Endothelial cell of umbilical vein (primary cell): ENCODE measurements at regions not wholly inside any gene's neighbourhood (a gene's known extent, or its start where the extent isn't known, plus 50 kb on each side); places are given as distances from the start of the nearest gene placed in this dataset.

ENCODE experiments used
- BruUV-seq: library from RNA; stranded (reverse); fragments of 400-500 nt; replicated peaks from 2 replicates; lab custom pipeline; 2021; lab: Mats Ljungman, UMichigan
- CTCF ChIA-PET: fragments of 300-600, 350-600 bp; sonication (Branson Sonifier 250); formaldehyde crosslinking; loops from one replicate; lab custom pipeline; 2021; ENCODE audit warnings: antibody characterized with exemption, inconsistent platforms; lab: Charles Lee
- POLR2A ChIA-PET: fragments of 300-600, 350-600 bp; sonication (Branson Sonifier 250); formaldehyde crosslinking; loops from one replicate; lab custom pipeline; 2021; ENCODE audit warnings: antibody characterized with exemption, inconsistent platforms; lab: Charles Lee
- DNase-seq: peaks from one replicate; pipeline ENCODE4 v3.0.0-alpha.2; 2011; ENCODE audit warnings: low read depth, low spot score
- FAIRE-seq: peaks from 2 replicates; lab custom pipeline; 2011; peaks lifted over from hg19 to GRCh38; lab: Jason Lieb, UNC
- H2AFZ ChIP-seq: 2 replicates; pipeline ENCODE4 v1.6.0; 2012; ENCODE audit warnings: low read depth, low read length, control low read depth, inconsistent platforms
- H3K27ac ChIP-seq: 2 replicates; pipeline ENCODE4 v1.5.1; 2011; ENCODE audit warnings: low read depth, mild to moderate bottlenecking, control low read depth, low read length, moderate library complexity; ENCODE audit not compliant: insufficient read depth
- H3K27me3 ChIP-seq, 2 experiments: 2 replicates each; pipeline versions ENCODE4 v1.6.0 to v1.6.1; 2011; ENCODE audit warnings: low read length in 2 of 2, mixed read lengths in 1 of 2; ENCODE audit not compliant: control insufficient read depth in 2 of 2, insufficient read depth in 2 of 2
- H3K36me3 ChIP-seq, 2 experiments: 2 replicates in 1 of 2; 3 replicates in 1 of 2; pipeline ENCODE4 v1.5.1; 2011; ENCODE audit warnings: low read length in 2 of 2, mild to moderate bottlenecking in 1 of 2, moderate library complexity in 1 of 2; ENCODE audit not compliant: control insufficient read depth in 2 of 2, insufficient read depth in 2 of 2; ENCODE audit errors: extremely low read depth in 1 of 2
- H3K4me1 ChIP-seq: 3 replicates; pipeline ENCODE4 v1.5.1; 2011; ENCODE audit warnings: mild to moderate bottlenecking, low read length; ENCODE audit not compliant: control insufficient read depth, insufficient read depth; ENCODE audit errors: extremely low read depth
- H3K4me2 ChIP-seq: 2 replicates; pipeline ENCODE4 v1.6.1; 2011; ENCODE audit warnings: low read length, control low read depth, mixed read lengths; ENCODE audit not compliant: insufficient read depth
- H3K4me3 ChIP-seq, 3 experiments: fragments of 200-600 bp in 1 of 3; sonication (generic), shearing (Covaris generic) in 1 of 3; replicated peaks in 1 of 3; 2 replicates each; pipeline ENCODE4 v1.5.1; 2011 to 2016; ENCODE audit warnings: control low read depth in 3 of 3, low read length in 3 of 3, mild to moderate bottlenecking in 2 of 3, inconsistent platforms in 1 of 3, low read depth in 1 of 3, moderate library complexity in 1 of 3; ENCODE audit not compliant: insufficient read depth in 1 of 3
- H3K79me2 ChIP-seq: 2 replicates; pipeline ENCODE4 v1.6.0; 2012; ENCODE audit warnings: low read length, inconsistent platforms; ENCODE audit not compliant: control insufficient read depth, insufficient read depth
- H3K9ac ChIP-seq: replicated peaks from 2 replicates; pipeline ENCODE3; 2011; ENCODE audit warnings: low read length, control low read depth; ENCODE audit not compliant: insufficient read depth; ENCODE audit errors: extremely low read depth
- H3K9me1 ChIP-seq: replicated peaks from 3 replicates; pipeline ENCODE4 v1.6.0; 2011; ENCODE audit warnings: mild to moderate bottlenecking, low read length; ENCODE audit not compliant: control insufficient read depth, insufficient read depth; ENCODE audit errors: extremely low read depth
- H3K9me3 ChIP-seq: replicated peaks from 2 replicates; pipeline ENCODE4 v1.5.1; 2012; ENCODE audit warnings: low read length, inconsistent platforms; ENCODE audit not compliant: control insufficient read depth, insufficient read depth
- H4K20me1 ChIP-seq: replicated peaks from 2 replicates; pipeline ENCODE3; 2011; ENCODE audit warnings: mild to moderate bottlenecking, low read length; ENCODE audit not compliant: control insufficient read depth, insufficient read depth; ENCODE audit errors: extremely low read depth
- EZH2 ChIP-seq: IDR thresholded peaks from 2 replicates; pipeline ENCODE4 v1.6.1; 2012; ENCODE audit warnings: borderline replicate concordance, low read depth, mild to moderate bottlenecking, moderate library complexity, low read length, inconsistent platforms; ENCODE audit not compliant: severe bottlenecking
- FOS ChIP-seq: IDR thresholded peaks from 2 replicates; pipeline ENCODE4 v1.6.1; 2011; ENCODE audit warnings: mild to moderate bottlenecking, low read length, moderate library complexity, borderline replicate concordance; ENCODE audit not compliant: insufficient read depth
- GATA2 ChIP-seq: IDR thresholded peaks from 2 replicates; pipeline ENCODE4 v1.7.0; 2011; ENCODE audit warnings: low read depth, mild to moderate bottlenecking, moderate library complexity, mixed read lengths, low read length; ENCODE audit not compliant: insufficient read length, insufficient read depth
- JUN ChIP-seq: IDR thresholded peaks from 2 replicates; pipeline ENCODE4 v1.6.1; 2011; ENCODE audit warnings: borderline replicate concordance, low read depth; ENCODE audit not compliant: insufficient read length, insufficient read depth
- MYC ChIP-seq: IDR thresholded peaks from one replicate; pipeline ENCODE4 v1.6.1; 2011; ENCODE audit warnings: mild to moderate bottlenecking, low read depth, low read length
- POLR2A ChIP-seq: IDR thresholded peaks from 2 replicates; pipeline ENCODE4 v1.6.1; 2012; ENCODE audit warnings: low read depth, mild to moderate bottlenecking, control low read depth, low read length
- POLR2AphosphoS5 ChIP-seq: IDR thresholded peaks from 2 replicates; pipeline ENCODE4 v1.6.1; 2012; ENCODE audit warnings: low read depth, mild to moderate bottlenecking, control low read depth, low read length, moderate library complexity; ENCODE audit not compliant: insufficient read depth
- dilution Hi-C: fragments of 300-500 bp; cut with MboI; formaldehyde crosslinking; loops from one replicate; pipeline ENCODE4 v1.15.0; 2019; ENCODE audit warnings: low sequenced_read_pairs; ENCODE audit not compliant: extremely low pct_ligation_motif_present
- intact Hi-C: fragments of 100-400 bp; cut with micrococcal nuclease; formaldehyde crosslinking; loops from one replicate; pipeline ENCODE4 v1.10.0; 2022
- TF ChIP-seq, protein P1 (sequence below), 2 donors: IDR thresholded peaks; 1 replicate in 1 of 2; 2 replicates in 1 of 2; pipeline ENCODE4 v1.5.1; 2011; ENCODE audit warnings: low read length in 2 of 2, mild to moderate bottlenecking in 2 of 2, moderate library complexity in 2 of 2, control low read depth in 1 of 2, inconsistent platforms in 1 of 2, low read depth in 1 of 2; ENCODE audit not compliant: insufficient read depth in 1 of 2; ENCODE audit errors: extremely low read depth in 1 of 2
- TF ChIP-seq, protein P2 (sequence below): IDR thresholded peaks from 2 replicates; pipeline ENCODE4 v1.6.1; 2011; ENCODE audit not compliant: insufficient read depth, insufficient read length

DNA sequence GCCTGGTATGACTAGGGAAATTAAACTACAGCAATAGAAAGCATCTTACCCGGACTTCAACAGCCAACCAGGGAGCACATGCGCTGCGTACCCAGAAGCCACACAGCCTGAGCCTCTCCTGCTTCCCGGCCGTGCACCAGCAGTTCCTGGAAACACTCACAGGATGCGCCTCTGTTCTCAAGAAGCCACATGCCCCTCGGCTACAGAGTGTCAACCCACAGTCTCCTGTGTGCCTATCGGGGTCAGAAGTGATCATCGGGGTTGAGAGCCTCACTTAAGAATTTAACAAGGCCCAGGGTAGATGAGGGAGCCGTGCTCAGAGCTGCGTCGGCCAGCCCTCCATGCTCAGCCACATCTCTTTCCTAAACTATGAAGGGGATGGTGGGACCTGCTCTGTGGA lies 147.2 kb upstream of the GGTLC1 start:
- no peak overlapping the region for H3K4me2 ChIP-seq
- no peak overlapping the region for H3K27ac ChIP-seq
- no peaks in the 10 kb centered on the region for H3K79me2 ChIP-seq
- dilution Hi-C loops (no loop called here), intact Hi-C loops (no loop called here)
- no peak overlapping the region for H3K4me3 ChIP-seq
- no peaks in the 10 kb centered on the region for H3K36me3 ChIP-seq
- BruUV-seq: no TSS peak
- FAIRE-seq (no peak), DNase-seq (no peak)
- no peak overlapping the region for H2AFZ ChIP-seq
- no peaks in the 10 kb centered on the region for H3K9me3 ChIP-seq
- TF ChIP-seq GATA2 (no peak), FOS (no peak), JUN (no peak), POLR2A (no peak), MYC (no peak), POLR2AphosphoS5 (no peak), EZH2 (no peak)
- TF ChIP-seq, protein P1, sequence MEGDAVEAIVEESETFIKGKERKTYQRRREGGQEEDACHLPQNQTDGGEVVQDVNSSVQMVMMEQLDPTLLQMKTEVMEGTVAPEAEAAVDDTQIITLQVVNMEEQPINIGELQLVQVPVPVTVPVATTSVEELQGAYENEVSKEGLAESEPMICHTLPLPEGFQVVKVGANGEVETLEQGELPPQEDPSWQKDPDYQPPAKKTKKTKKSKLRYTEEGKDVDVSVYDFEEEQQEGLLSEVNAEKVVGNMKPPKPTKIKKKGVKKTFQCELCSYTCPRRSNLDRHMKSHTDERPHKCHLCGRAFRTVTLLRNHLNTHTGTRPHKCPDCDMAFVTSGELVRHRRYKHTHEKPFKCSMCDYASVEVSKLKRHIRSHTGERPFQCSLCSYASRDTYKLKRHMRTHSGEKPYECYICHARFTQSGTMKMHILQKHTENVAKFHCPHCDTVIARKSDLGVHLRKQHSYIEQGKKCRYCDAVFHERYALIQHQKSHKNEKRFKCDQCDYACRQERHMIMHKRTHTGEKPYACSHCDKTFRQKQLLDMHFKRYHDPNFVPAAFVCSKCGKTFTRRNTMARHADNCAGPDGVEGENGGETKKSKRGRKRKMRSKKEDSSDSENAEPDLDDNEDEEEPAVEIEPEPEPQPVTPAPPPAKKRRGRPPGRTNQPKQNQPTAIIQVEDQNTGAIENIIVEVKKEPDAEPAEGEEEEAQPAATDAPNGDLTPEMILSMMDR (IDR thresholded peaks at IDR 0.05; ENCODE audit: extremely low read depth in 1 of 2, insufficient read depth in 1 of 2, low read depth in 1 of 2, low read length in 2 of 2): no peak
- TF ChIP-seq, protein P2, sequence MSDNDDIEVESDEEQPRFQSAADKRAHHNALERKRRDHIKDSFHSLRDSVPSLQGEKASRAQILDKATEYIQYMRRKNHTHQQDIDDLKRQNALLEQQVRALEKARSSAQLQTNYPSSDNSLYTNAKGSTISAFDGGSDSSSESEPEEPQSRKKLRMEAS: no peak
- CTCF ChIA-PET: interaction anchor here (0.9 to 1.7 kb wide), 2 partner anchors 14 to 25 kb away, joined by 3 to 4 read pairs; no protein-coding TSS in a partner anchor
- H4K20me1 ChIP-seq: no peaks in the 10 kb centered on the region
- no peaks in the 10 kb centered on the region for H3K9me1 ChIP-seq
- H3K9ac ChIP-seq: no peak overlapping the region
- POLR2A ChIA-PET: no interaction called here
- H3K4me1 ChIP-seq: peaks cover 10% of the 10 kb centered on the region
- H3K27me3 ChIP-seq: no peaks in the 10 kb centered on the region
